Esophagus squamous epithelium (tissue), 5 donors: ENCODE measurements at regions not wholly inside any gene's neighbourhood (a gene's known extent, or its start where the extent isn't known, plus 50 kb on each side); places are given as distances from the start of the nearest gene placed in this dataset.
"Not testable (repeated sequence)": the region's sequence is repeated elsewhere in the genome, so short reads cannot be mapped to it uniquely, and the experiment has no call there.

Experiments used
- DNase-seq: peaks from one replicate; lab custom pipeline; 2025; lab: John Stamatoyannopoulos, UW
- H3K27ac ChIP-seq, 4 donors: fragments of 200-600 bp; sonication (generic); one replicate each; pipeline ENCODE4 v1.5.1; 2016 to 2019; ENCODE audit warnings: mild to moderate bottlenecking in 1 of 4
- H3K27me3 ChIP-seq, 4 donors: fragments of 200-600 bp; sonication (generic); 1 replicate in 3 of 4; 2 replicates in 1 of 4; pipeline versions ENCODE4 v1.5.1 to v1.6.0; 2017 to 2021; ENCODE audit warnings: antibody characterized with exemption in 1 of 4
- H3K36me3 ChIP-seq, 3 donors: fragments of 200-600 bp; sonication (generic); one replicate each; pipeline ENCODE4 v1.5.1; 2016 to 2019
- H3K4me1 ChIP-seq, 3 donors: fragments of 200-600 bp; sonication (generic); one replicate each; pipeline ENCODE4 v1.5.1; 2017 to 2019
- H3K4me3 ChIP-seq, 4 donors: fragments of 200-600 bp; sonication (generic); 1 replicate in 3 of 4; 2 replicates in 1 of 4; pipeline ENCODE4 v1.5.1; 2016 to 2019; ENCODE audit warnings: mild to moderate bottlenecking in 2 of 4, moderate library complexity in 1 of 4
- H3K9me3 ChIP-seq, 3 donors: fragments of 200-600 bp; sonication (generic); one replicate each; pipeline ENCODE4 v1.5.1; 2016 to 2019
- POLR2A ChIP-seq, 4 donors: fragments of 450-650 bp; IDR thresholded peaks; one replicate each; pipeline ENCODE4 v1.6.1; 2017; ENCODE audit warnings: antibody characterized with exemption in 4 of 4, mild to moderate bottlenecking in 4 of 4, moderate library complexity in 3 of 4
- WGBS, 2 donors: methylation state at CpG; one replicate each; pipeline ENCODE4 v1.1.5; 2018; 5-methylcytosine and 5-hydroxymethylcytosine counted together
- intact Hi-C: fragments of 100-400 bp; cut with DNase I; formaldehyde crosslinking; loops from one replicate; pipeline ENCODE4 v1.15.0; 2022
- TF ChIP-seq, protein P1 (sequence below), 6 experiments: fragments of 450-650 bp in 4 of 6; fragments of 200-600 bp in 2 of 6; sonication (generic) in 2 of 6; IDR thresholded peaks; one replicate each; pipeline ENCODE4 v1.5.1; 2016 to 2019; ENCODE audit warnings: antibody characterized with exemption in 6 of 6, mild to moderate bottlenecking in 4 of 6, moderate library complexity in 4 of 6
- donor health status: DM: yes; HTN: yes; CAD: no.

DNA sequence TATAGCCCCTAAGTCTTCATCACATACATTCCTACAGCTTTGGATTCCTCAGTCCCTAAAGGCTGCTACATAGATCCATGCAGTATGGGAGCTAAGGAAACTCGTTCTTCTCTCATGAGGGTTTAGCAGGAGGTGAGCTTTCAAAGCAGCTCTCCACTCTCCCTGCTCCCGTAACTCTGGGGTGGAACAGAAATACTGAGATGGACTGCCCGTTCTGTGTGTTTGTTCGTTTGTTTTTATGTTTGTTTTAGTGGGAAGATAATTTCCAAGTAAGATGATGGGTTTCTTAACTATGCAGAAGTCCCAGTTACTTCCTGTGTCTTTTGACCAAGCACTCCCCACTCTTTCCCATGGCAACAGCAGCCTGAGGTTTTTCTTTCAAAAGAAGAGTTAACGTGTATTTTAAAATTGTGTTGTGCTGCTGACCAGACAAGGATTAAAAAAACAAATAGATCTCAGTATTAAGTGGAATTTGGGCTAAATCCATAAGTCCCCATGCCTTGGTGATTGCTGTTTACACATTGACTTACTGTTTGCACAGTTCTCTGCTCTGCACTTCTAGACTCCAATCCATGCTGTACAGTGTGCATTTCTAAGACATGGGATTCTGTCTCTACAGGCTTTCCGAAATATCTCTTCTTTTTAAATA is 156.4 kb upstream of the SH3BP4 start:
- DNase-seq: no peak
- no peaks in the 10 kb centered on the region for H3K36me3 ChIP-seq
- H3K9me3 ChIP-seq: no peaks in the 10 kb centered on the region
- no peak overlapping the region for H3K4me3 ChIP-seq
- H3K27ac ChIP-seq: no peak overlapping the region
- whole genome bisulfite sequencing, 2 donors: 31 to 46% methylated on average over 6 of the region's 6 CpGs
- no peaks in the 10 kb centered on the region for H3K4me1 ChIP-seq
- TF ChIP-seq POLR2A (IDR thresholded peaks at IDR 0.05): no peak
- TF ChIP-seq, protein P1, sequence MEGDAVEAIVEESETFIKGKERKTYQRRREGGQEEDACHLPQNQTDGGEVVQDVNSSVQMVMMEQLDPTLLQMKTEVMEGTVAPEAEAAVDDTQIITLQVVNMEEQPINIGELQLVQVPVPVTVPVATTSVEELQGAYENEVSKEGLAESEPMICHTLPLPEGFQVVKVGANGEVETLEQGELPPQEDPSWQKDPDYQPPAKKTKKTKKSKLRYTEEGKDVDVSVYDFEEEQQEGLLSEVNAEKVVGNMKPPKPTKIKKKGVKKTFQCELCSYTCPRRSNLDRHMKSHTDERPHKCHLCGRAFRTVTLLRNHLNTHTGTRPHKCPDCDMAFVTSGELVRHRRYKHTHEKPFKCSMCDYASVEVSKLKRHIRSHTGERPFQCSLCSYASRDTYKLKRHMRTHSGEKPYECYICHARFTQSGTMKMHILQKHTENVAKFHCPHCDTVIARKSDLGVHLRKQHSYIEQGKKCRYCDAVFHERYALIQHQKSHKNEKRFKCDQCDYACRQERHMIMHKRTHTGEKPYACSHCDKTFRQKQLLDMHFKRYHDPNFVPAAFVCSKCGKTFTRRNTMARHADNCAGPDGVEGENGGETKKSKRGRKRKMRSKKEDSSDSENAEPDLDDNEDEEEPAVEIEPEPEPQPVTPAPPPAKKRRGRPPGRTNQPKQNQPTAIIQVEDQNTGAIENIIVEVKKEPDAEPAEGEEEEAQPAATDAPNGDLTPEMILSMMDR (IDR thresholded peaks at IDR 0.05): no peak
- intact Hi-C loops: no loop called here
- peaks cover 0 to 43% (median 0%) of the 10 kb centered on the region in 4 donors for H3K27me3 ChIP-seq

DNA sequence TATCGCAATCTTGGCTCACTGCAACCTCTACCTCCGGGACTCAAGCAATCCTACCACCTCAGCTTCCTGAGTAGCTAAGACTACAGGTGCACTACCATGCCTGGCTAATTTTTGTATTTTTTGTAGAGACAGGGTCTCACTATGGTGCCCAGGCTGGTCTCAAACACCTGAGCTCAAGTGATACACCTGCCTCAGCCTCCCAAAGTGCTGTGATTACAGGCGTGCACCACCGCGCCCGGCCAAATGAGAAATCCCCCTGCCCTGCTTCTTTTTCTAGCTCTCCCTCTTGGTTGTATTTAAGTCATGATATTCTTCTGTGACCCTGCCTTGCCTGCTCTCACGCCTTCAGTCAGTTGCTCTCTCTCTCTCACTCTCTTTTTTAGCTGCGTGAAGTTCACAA is 157.0 kb upstream of the SH3BP4 start:
- H3K9me3 ChIP-seq: no peaks in the 10 kb centered on the region
- H3K4me1 ChIP-seq: no peaks in the 10 kb centered on the region
- peaks cover 0 to 42% (median 0%) of the 10 kb centered on the region in 4 donors for H3K27me3 ChIP-seq
- no peak overlapping the region for H3K27ac ChIP-seq
- 90 to 91% methylated on average over 8 of the region's 8 CpGs for WGBS, 2 donors
- H3K36me3 ChIP-seq: no peaks in the 10 kb centered on the region
- no peak for DNase-seq
- TF ChIP-seq, protein P1 (IDR thresholded peaks at IDR 0.05): no peak
- no peak for TF ChIP-seq POLR2A (IDR thresholded peaks at IDR 0.05)
- intact Hi-C loops: no loop called here
- no peak overlapping the region for H3K4me3 ChIP-seq

DNA sequence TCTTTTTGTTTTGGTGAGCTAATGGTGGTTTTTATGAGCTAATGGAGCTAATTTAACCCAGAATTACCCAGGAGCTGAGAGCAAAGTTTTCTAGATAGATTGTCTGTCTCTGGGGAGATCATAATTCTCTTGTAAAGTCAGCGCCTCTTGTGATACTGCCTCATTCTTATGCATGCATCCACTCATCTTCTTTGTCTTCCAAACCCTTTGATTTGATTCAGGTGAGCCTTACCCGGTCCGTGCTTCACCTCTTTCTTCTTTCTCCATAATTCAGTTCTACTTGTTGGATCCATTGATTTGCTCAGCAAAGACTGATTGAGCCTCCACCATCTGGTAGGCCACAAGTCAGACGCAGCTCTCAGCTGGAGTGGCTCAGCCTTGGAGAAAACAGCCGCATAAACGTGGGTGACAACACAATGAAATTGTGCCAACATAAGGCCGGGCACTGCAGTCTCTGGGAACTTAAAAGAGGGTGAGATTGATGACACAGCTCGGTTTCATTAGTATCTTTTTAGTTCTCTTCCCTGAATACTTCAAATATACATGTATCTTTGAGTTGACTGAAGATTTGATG is 158.5 kb upstream of the SH3BP4 start:
- TF ChIP-seq, protein P1 (IDR thresholded peaks at IDR 0.05): no peak
- no peak for TF ChIP-seq POLR2A (IDR thresholded peaks at IDR 0.05)
- Histone ChIP-seq H3K27me3 (peaks cover 0 to 44% (median 0%) of the 10 kb centered on the region in 4 donors), H3K4me1 (no peaks in the 10 kb centered on the region), H3K27ac (no peak overlapping the region), H3K9me3 (no peaks in the 10 kb centered on the region), H3K36me3 (no peaks in the 10 kb centered on the region), H3K4me3 (no peak overlapping the region)
- WGBS, 2 donors: 75 to 79% methylated on average over 7 to 8 of the region's 8 CpGs
- intact Hi-C loops: no loop called here
- no peak for DNase-seq

DNA sequence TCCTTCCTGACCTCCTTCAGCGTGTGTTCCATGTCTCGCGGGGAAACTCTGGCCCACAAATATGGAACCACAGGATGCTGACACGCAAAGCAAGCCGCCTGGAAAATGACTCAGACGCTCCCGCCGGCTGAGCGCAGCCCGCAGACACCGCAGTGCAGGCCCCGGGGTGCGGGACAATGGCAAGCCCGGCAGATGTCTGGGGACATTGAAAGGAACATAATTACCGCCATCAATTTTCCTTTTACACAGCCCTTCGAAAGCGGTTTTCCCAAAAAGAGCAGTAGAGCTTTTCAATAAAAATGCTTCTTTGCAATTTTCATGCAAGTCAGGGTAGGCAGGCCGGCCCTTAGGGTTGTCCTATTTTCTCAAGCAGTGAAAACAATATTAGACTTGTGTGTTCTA is 159.2 kb upstream of the SH3BP4 start:
- TF ChIP-seq, protein P1 (IDR thresholded peaks at IDR 0.05): no peak
- TF ChIP-seq POLR2A (IDR thresholded peaks at IDR 0.05): no peak
- H3K27ac ChIP-seq: no peak overlapping the region
- H3K4me3 ChIP-seq: no peak overlapping the region
- H3K9me3 ChIP-seq: no peaks in the 10 kb centered on the region
- intact Hi-C loops: no loop called here
- no peak for DNase-seq
- no peaks in the 10 kb centered on the region for H3K36me3 ChIP-seq
- no peaks in the 10 kb centered on the region for H3K4me1 ChIP-seq
- 89 to 92% methylated on average over 16 to 17 of the region's 18 CpGs for WGBS, 2 donors
- H3K27me3 ChIP-seq: peaks cover 0 to 46% (median 0%) of the 10 kb centered on the region in 4 donors

DNA sequence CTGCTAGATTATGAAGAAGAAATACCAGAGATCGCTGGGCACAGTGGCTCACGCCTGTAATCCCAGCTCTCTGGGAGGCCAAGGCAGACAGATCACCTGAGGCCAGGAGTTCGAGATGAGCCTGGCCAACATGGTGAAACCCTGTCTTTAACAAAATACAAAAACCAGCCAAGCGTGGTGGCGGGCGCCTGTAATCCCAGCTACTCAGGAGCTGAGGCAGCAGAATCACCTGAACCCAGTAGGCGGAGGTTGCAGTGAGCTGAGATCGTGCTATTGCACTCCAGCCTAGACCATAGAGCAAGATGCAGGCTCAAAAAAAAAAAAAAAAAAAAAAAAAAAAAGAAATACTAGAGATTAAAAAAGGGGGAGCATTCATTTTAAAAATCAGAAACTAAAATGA is 159.7 kb upstream of the SH3BP4 start:
- H3K27me3 ChIP-seq: peaks cover 0 to 48% (median 0%) of the 10 kb centered on the region in 4 donors
- H3K4me3 ChIP-seq, DNase-seq, H3K27ac ChIP-seq, intact Hi-C loops, H3K9me3 ChIP-seq, H3K4me1 ChIP-seq, H3K36me3 ChIP-seq: not testable (repeated sequence)
- WGBS, 2 donors: 80% methylated on average over 8 of the region's 8 CpGs
